ENCODE measurements at regions not wholly inside any gene's neighbourhood (a gene's known extent, or its start where the extent isn't known, plus 50 kb on each side); places are given as distances from the start of the nearest gene placed in this dataset.

DNA sequence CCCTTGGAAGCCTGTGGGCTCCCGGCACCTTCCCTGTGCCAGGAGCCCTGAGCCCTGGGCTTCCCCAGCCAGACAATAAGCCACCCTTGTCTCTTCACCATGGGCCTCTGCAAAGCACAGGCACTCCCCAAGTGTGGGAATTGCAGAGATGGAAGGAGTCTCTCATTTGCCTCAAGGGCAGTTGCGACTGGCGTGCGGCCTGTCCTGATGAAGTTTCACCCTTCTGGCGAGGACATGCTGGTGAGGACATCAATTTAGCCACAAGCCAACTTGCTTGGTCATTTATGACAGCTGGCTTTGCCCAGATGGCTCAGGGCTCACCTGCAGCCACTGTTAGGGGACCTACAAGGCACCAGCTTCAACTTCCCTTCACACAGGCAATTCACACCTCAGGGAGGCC lies 180.2 kb downstream of the ANAPC1 start:
- no peak for TF ChIP-seq SIN3A (IDR thresholded peaks at IDR 0.05; ENCODE audit: low read depth)
- TF ChIP-seq ELF1 (IDR thresholded peaks at IDR 0.05; ENCODE audit: borderline replicate concordance, low read depth) = no peak
- no peak for TF ChIP-seq EZH2phosphoT487 (IDR thresholded peaks at IDR 0.05; ENCODE audit: borderline replicate concordance)
- TF ChIP-seq, protein P1, sequence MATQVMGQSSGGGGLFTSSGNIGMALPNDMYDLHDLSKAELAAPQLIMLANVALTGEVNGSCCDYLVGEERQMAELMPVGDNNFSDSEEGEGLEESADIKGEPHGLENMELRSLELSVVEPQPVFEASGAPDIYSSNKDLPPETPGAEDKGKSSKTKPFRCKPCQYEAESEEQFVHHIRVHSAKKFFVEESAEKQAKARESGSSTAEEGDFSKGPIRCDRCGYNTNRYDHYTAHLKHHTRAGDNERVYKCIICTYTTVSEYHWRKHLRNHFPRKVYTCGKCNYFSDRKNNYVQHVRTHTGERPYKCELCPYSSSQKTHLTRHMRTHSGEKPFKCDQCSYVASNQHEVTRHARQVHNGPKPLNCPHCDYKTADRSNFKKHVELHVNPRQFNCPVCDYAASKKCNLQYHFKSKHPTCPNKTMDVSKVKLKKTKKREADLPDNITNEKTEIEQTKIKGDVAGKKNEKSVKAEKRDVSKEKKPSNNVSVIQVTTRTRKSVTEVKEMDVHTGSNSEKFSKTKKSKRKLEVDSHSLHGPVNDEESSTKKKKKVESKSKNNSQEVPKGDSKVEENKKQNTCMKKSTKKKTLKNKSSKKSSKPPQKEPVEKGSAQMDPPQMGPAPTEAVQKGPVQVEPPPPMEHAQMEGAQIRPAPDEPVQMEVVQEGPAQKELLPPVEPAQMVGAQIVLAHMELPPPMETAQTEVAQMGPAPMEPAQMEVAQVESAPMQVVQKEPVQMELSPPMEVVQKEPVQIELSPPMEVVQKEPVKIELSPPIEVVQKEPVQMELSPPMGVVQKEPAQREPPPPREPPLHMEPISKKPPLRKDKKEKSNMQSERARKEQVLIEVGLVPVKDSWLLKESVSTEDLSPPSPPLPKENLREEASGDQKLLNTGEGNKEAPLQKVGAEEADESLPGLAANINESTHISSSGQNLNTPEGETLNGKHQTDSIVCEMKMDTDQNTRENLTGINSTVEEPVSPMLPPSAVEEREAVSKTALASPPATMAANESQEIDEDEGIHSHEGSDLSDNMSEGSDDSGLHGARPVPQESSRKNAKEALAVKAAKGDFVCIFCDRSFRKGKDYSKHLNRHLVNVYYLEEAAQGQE (IDR thresholded peaks at IDR 0.05; ENCODE audit: low read depth) = no peak
- TF ChIP-seq, protein P2, sequence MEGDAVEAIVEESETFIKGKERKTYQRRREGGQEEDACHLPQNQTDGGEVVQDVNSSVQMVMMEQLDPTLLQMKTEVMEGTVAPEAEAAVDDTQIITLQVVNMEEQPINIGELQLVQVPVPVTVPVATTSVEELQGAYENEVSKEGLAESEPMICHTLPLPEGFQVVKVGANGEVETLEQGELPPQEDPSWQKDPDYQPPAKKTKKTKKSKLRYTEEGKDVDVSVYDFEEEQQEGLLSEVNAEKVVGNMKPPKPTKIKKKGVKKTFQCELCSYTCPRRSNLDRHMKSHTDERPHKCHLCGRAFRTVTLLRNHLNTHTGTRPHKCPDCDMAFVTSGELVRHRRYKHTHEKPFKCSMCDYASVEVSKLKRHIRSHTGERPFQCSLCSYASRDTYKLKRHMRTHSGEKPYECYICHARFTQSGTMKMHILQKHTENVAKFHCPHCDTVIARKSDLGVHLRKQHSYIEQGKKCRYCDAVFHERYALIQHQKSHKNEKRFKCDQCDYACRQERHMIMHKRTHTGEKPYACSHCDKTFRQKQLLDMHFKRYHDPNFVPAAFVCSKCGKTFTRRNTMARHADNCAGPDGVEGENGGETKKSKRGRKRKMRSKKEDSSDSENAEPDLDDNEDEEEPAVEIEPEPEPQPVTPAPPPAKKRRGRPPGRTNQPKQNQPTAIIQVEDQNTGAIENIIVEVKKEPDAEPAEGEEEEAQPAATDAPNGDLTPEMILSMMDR (IDR thresholded peaks at IDR 0.05 in 2 of 3, conservative IDR thresholded peaks at IDR 0.05 in 1 of 3; ENCODE audit: borderline replicate concordance in 1 of 3, insufficient read depth in 1 of 3, low read depth in 2 of 3, low read length in 2 of 3) = no peak
- TF ChIP-seq CEBPB (IDR thresholded peaks at IDR 0.05; ENCODE audit: low read depth) = no peak
- no peak for TF ChIP-seq EZH2 (IDR thresholded peaks at IDR 0.05)
- TF ChIP-seq TCF7L2 (IDR thresholded peaks at IDR 0.05; ENCODE audit: borderline replicate concordance, extremely low read depth, insufficient read depth, insufficient read length) = no peak
- TF ChIP-seq CBX3 (IDR thresholded peaks at IDR 0.05; ENCODE audit: low read depth) = no peak
- TF ChIP-seq SP1 (IDR thresholded peaks at IDR 0.05; ENCODE audit: low read depth) = no peak
- TF ChIP-seq, protein P3, sequence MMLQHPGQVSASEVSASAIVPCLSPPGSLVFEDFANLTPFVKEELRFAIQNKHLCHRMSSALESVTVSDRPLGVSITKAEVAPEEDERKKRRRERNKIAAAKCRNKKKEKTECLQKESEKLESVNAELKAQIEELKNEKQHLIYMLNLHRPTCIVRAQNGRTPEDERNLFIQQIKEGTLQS (IDR thresholded peaks at IDR 0.05) = no peak
- TF ChIP-seq, protein P4, sequence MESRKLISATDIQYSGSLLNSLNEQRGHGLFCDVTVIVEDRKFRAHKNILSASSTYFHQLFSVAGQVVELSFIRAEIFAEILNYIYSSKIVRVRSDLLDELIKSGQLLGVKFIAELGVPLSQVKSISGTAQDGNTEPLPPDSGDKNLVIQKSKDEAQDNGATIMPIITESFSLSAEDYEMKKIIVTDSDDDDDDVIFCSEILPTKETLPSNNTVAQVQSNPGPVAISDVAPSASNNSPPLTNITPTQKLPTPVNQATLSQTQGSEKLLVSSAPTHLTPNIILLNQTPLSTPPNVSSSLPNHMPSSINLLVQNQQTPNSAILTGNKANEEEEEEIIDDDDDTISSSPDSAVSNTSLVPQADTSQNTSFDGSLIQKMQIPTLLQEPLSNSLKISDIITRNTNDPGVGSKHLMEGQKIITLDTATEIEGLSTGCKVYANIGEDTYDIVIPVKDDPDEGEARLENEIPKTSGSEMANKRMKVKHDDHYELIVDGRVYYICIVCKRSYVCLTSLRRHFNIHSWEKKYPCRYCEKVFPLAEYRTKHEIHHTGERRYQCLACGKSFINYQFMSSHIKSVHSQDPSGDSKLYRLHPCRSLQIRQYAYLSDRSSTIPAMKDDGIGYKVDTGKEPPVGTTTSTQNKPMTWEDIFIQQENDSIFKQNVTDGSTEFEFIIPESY (IDR thresholded peaks at IDR 0.05; ENCODE audit: extremely low read depth, insufficient replicate concordance, low read length) = no peak
- H2AFZ ChIP-seq (ENCODE audit: low read depth, low read length, poor library complexity, severe bottlenecking) = no peak overlapping the region
- no peaks in the 10 kb centered on the region for H3K79me2 ChIP-seq (ENCODE audit: insufficient read depth, low read length)
- ATAC-seq (no peak), DNase-seq (ENCODE audit: low read depth, low spot score) (no peak)
- ChIA-PET CTCF (interaction anchor here (1.4 kb wide), 1 partner anchor 84 kb away, joined by 3 read pairs; no protein-coding TSS in a partner anchor), RAD21 (ENCODE audit: low non-redundant PET in 1 of 2, low total read pairs in 2 of 2, uncharacterized antibody in 2 of 2, unreplicated experiment in 2 of 2) (no interaction called here), POLR2A (no interaction called here)
- peaks cover 56 to 75% of the 10 kb centered on the region in 2 experiments for H3K4me1 ChIP-seq (ENCODE audit: control insufficient read depth in 1 of 2, insufficient read depth in 2 of 2, low read length in 2 of 2)
- H3K27ac ChIP-seq (ENCODE audit: low read depth, low read length) = no peak overlapping the region
- H3K9me3 ChIP-seq (ENCODE audit: control insufficient read depth in 1 of 2, insufficient read depth in 1 of 2, low read depth in 1 of 2, low read length in 2 of 2) = no peaks in the 10 kb centered on the region
- H4K20me1 ChIP-seq (ENCODE audit: insufficient read depth) = no peaks in the 10 kb centered on the region; the same call in 1 of the 2 replicates
- H3K36me3 ChIP-seq (ENCODE audit: control insufficient read depth in 1 of 2, insufficient read depth in 2 of 2, low read length in 2 of 2) = no peaks in the 10 kb centered on the region
- H3K4me2 ChIP-seq (ENCODE audit: low read length) = peak overlapping the region; percentile 33
- no peak overlapping the region for H3K4me3 ChIP-seq (replicated peaks in 1 of 2; ENCODE audit: low read depth in 1 of 2, low read length in 2 of 2)
- intact Hi-C loops (cut with micrococcal nuclease) = loop anchor here (10.0 kb wide), 2 partner anchors 219 to 889 kb away; no protein-coding TSS in a partner anchor
- no TSS peak for BruUV-seq (replicated peaks)
- peaks cover 28% of the 10 kb centered on the region for H3K27me3 ChIP-seq (ENCODE audit: insufficient read depth, low read length)
- H3K9ac ChIP-seq (ENCODE audit: low read length) = no peak overlapping the region
- H3K9me2 ChIP-seq (ENCODE audit: insufficient read depth) = no peaks in the 10 kb centered on the region

Measured in HCT116 (cell line).